ENCODE measurements at regions not wholly inside any gene's neighbourhood (a gene's known extent, or its start where the extent isn't known, plus 50 kb on each side); places are given as distances from the start of the nearest gene placed in this dataset.
"Not testable (repeated sequence)": the region's sequence is repeated elsewhere in the genome, so short reads cannot be mapped to it uniquely, and the experiment has no call there.

- DNase-seq, result peak; percentile 76
Observed at GRCh38 chr9:90449213-90449925, 193.3 kb downstream of the DIRAS2 start.

- DNase-seq, result no peak
Observed at GRCh38 chr9:90451804-90452203, 190.8 kb downstream of the DIRAS2 start.

GRCh38 chr9:90455316-90455715 is 187.3 kb downstream of the DIRAS2 start:
- DNase-seq, result no peak

- no peak for DNase-seq
Observed at GRCh38 chr9:90457386-90458190, 185.0 kb downstream of the DIRAS2 start.

GRCh38 chr9:90458485-90458884 is 184.1 kb downstream of the DIRAS2 start:
- DNase-seq, result peak; percentile 55

GRCh38 chr9:90459321-90459720 is 183.3 kb downstream of the DIRAS2 start:
- DNase-seq, result no peak

- no peak for DNase-seq
Observed at GRCh38 chr9:90460220-90460619, 182.4 kb downstream of the DIRAS2 start.

- peak; percentile 37 for DNase-seq
Observed at GRCh38 chr9:90464978-90465377, 177.6 kb downstream of the DIRAS2 start.

- no peak for DNase-seq
Observed at GRCh38 chr9:90466441-90466840, 176.2 kb downstream of the DIRAS2 start.

- no peak for DNase-seq
Observed at GRCh38 chr9:90469435-90469834, 173.2 kb downstream of the DIRAS2 start.

GRCh38 chr9:90469865-90470387 is 172.7 kb downstream of the DIRAS2 start:
- DNase-seq, result no peak

GRCh38 chr9:90476058-90476457 is 166.6 kb downstream of the DIRAS2 start:
- no peak for DNase-seq

- DNase-seq, result no peak
Observed at GRCh38 chr9:90477535-90477934, 165.1 kb downstream of the DIRAS2 start.

GRCh38 chr9:90478821-90479220 is 163.8 kb downstream of the DIRAS2 start:
- DNase-seq, result no peak

GRCh38 chr9:90485028-90485427 is 157.6 kb downstream of the DIRAS2 start:
- no peak for DNase-seq

GRCh38 chr9:90489066-90489465 is 153.6 kb downstream of the DIRAS2 start:
- no peak for DNase-seq

- DNase-seq, result no peak
Observed at GRCh38 chr9:90499761-90500160, 142.9 kb downstream of the DIRAS2 start.

GRCh38 chr9:90502134-90502533 is 140.5 kb downstream of the DIRAS2 start:
- DNase-seq, result no peak

GRCh38 chr9:90504486-90504885 is 138.1 kb downstream of the DIRAS2 start:
- no peak for DNase-seq

- no peak for DNase-seq
Observed at GRCh38 chr9:90505695-90506094, 136.9 kb downstream of the DIRAS2 start.

GRCh38 chr9:90506402-90506801 is 136.2 kb downstream of the DIRAS2 start:
- not testable (repeated sequence) for DNase-seq

GRCh38 chr9:90507621-90508020 is 135.0 kb downstream of the DIRAS2 start:
- no peak for DNase-seq

GRCh38 chr9:90508940-90509339 is 133.7 kb downstream of the DIRAS2 start:
- no peak for DNase-seq

GRCh38 chr9:90511711-90512110 is 130.9 kb downstream of the DIRAS2 start:
- DNase-seq, result no peak
